ENCODE measurements at regions not wholly inside any gene's neighbourhood (a gene's known extent, or its start where the extent isn't known, plus 50 kb on each side); places are given as distances from the start of the nearest gene placed in this dataset.

- TF ChIP-seq EZH2 (IDR thresholded peaks at IDR 0.05; ENCODE audit: insufficient read depth, low read length) = no peak
- no peak for TF ChIP-seq CTCF (IDR thresholded peaks at IDR 0.05; ENCODE audit: insufficient read depth, low read depth, low read length)
These were observed 110.8 kb downstream of the LHX2 start for GRCh38 chr9:124122321-124122720.
